ENCODE measurements at regions not wholly inside any gene's neighbourhood (a gene's known extent, or its start where the extent isn't known, plus 50 kb on each side); places are given as distances from the start of the nearest gene placed in this dataset.

DNA sequence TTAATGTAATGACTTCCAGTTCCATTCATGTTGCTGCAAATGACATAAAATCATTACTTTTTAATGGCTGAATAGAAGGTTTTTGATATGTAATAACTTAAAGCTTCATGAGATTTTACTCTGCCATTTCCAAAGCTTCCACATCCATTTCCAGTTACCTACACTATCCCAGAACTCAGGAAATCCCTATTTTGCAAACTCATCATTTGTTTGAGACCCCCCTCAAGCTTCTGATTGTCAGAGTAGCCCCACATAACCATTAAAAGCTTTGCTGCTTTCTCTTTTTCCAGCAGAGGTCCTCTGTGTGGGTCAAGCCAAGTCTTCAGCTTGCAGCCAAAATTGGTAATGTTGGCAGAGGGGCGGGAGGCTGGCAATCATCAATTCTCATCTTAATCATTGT lies 50.6 kb upstream of the IL1R1 start:
- H3K27ac ChIP-seq: no peak overlapping the region
- H3K27me3 ChIP-seq: no peaks in the 10 kb centered on the region
- H3K4me3 ChIP-seq: no peak overlapping the region
- TF ChIP-seq, protein P1, sequence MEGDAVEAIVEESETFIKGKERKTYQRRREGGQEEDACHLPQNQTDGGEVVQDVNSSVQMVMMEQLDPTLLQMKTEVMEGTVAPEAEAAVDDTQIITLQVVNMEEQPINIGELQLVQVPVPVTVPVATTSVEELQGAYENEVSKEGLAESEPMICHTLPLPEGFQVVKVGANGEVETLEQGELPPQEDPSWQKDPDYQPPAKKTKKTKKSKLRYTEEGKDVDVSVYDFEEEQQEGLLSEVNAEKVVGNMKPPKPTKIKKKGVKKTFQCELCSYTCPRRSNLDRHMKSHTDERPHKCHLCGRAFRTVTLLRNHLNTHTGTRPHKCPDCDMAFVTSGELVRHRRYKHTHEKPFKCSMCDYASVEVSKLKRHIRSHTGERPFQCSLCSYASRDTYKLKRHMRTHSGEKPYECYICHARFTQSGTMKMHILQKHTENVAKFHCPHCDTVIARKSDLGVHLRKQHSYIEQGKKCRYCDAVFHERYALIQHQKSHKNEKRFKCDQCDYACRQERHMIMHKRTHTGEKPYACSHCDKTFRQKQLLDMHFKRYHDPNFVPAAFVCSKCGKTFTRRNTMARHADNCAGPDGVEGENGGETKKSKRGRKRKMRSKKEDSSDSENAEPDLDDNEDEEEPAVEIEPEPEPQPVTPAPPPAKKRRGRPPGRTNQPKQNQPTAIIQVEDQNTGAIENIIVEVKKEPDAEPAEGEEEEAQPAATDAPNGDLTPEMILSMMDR (IDR thresholded peaks at IDR 0.05; ENCODE audit: low read depth, low read length): no peak
- DNase-seq (ENCODE audit: low read depth in 1 of 2, low spot score in 1 of 2): no peak
- no peaks in the 10 kb centered on the region for H3K36me3 ChIP-seq
- H3K9me3 ChIP-seq (ENCODE audit: low read depth): no peaks in the 10 kb centered on the region
- H3K4me1 ChIP-seq (ENCODE audit: low read depth): no peaks in the 10 kb centered on the region

DNA sequence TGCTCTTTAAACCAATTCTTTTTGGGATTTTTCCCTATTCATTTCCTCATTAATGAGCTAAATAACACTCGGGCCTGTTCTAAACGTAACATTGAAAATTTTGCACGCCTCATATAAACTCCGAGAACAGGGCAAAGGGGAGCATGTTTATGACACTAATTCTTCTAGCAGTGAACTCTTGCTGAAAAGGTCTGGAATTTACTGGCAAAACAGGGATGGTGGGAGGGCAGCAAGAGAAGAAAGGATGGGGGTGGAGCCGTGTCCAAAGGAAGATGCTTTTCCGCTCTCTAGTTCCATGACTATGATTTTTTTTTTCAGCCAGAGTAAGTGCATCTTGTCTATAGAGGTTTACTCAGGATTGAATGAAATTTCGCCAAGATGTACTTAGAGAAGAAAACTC lies 50.0 kb upstream of the IL1R1 start:
- Histone ChIP-seq H3K4me1 (ENCODE audit: low read depth) (no peaks in the 10 kb centered on the region), H3K4me3 (no peak overlapping the region), H3K27me3 (no peaks in the 10 kb centered on the region), H3K27ac (no peak overlapping the region), H3K9me3 (ENCODE audit: low read depth) (no peaks in the 10 kb centered on the region), H3K36me3 (no peaks in the 10 kb centered on the region)
- TF ChIP-seq, protein P1 (IDR thresholded peaks at IDR 0.05; ENCODE audit: low read depth, low read length): no peak
- DNase-seq (ENCODE audit: low read depth in 1 of 2, low spot score in 1 of 2): no peak

All from cardiac muscle cell (in vitro differentiated cells and primary cell).